ENCODE measurements at regions not wholly inside any gene's neighbourhood (a gene's known extent, or its start where the extent isn't known, plus 50 kb on each side); places are given as distances from the start of the nearest gene placed in this dataset.

- TF ChIP-seq, protein P1, sequence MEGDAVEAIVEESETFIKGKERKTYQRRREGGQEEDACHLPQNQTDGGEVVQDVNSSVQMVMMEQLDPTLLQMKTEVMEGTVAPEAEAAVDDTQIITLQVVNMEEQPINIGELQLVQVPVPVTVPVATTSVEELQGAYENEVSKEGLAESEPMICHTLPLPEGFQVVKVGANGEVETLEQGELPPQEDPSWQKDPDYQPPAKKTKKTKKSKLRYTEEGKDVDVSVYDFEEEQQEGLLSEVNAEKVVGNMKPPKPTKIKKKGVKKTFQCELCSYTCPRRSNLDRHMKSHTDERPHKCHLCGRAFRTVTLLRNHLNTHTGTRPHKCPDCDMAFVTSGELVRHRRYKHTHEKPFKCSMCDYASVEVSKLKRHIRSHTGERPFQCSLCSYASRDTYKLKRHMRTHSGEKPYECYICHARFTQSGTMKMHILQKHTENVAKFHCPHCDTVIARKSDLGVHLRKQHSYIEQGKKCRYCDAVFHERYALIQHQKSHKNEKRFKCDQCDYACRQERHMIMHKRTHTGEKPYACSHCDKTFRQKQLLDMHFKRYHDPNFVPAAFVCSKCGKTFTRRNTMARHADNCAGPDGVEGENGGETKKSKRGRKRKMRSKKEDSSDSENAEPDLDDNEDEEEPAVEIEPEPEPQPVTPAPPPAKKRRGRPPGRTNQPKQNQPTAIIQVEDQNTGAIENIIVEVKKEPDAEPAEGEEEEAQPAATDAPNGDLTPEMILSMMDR (IDR thresholded peaks at IDR 0.05) = no peak
- TF ChIP-seq POLR2A (IDR thresholded peaks at IDR 0.05) (no peak), POLR2AphosphoS5 (IDR thresholded peaks at IDR 0.05) (no peak)
Measured at GRCh38 chr20:1722513-1723050, 65.0 kb upstream of the SIRPG start.
